Kidney capillary endothelial cell (primary cell): ENCODE measurements at regions not wholly inside any gene's neighbourhood (a gene's known extent, or its start where the extent isn't known, plus 50 kb on each side); places are given as distances from the start of the nearest gene placed in this dataset.

Experiments used
- DNase-seq: peaks from one replicate; pipeline ENCODE4 v3.0.0-alpha.2; 2018; ENCODE audit warnings: low spot score

DNA sequence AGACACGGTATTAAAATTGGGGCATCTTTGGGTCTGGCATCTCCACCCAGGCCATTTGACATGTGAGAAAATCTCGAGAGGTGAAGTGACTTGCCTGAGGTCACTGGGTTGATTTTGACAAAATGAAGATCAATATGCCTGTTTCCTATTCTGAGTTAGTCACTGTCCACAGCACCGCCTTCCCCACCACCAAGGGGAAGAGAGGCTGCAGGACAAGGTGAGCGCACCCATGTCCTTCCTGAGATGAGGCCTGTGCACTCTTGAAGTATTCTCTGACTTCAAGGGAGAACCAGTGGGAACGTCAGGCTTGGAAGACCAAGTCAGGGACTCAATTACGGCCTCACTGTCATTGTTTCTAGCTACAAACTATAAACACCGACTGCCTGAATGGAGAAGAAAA is 49.9 kb upstream of the WSB1 start:
- DNase-seq = no peak
